GM23338 (cell line): ENCODE measurements at regions not wholly inside any gene's neighbourhood (a gene's known extent, or its start where the extent isn't known, plus 50 kb on each side); places are given as distances from the start of the nearest gene placed in this dataset.

ENCODE experiments used
- ATAC-seq: fragments of 200-7000 bp; cut with Tn5 transposase; 3 replicates; pipeline ENCODE4 v1.9.1; 2020
- DNase-seq: peaks from one replicate; pipeline ENCODE4 v3.0.0-alpha.2; 2015; ENCODE audit warnings: low spot score
- H2AFZ ChIP-seq: fragments of 200-600 bp; sonication (generic); 2 replicates; pipeline ENCODE4 v1.8.0; 2016; ENCODE audit warnings: antibody characterized with exemption, mild to moderate bottlenecking, moderate library complexity
- H3F3A ChIP-seq: fragments of 200-600 bp; sonication (generic); replicated peaks from 2 replicates; pipeline ENCODE4 v1.8.0; 2017; ENCODE audit warnings: antibody characterized with exemption, mixed run types, low read depth
- H3K27ac ChIP-seq: fragments of 200-600 bp; sonication (generic); 2 replicates; pipeline ENCODE4 v1.6.1; 2016; ENCODE audit warnings: low read depth
- H3K27me3 ChIP-seq: fragments of 200-600 bp; sonication (generic); 2 replicates; pipeline ENCODE4 v1.8.0; 2016; ENCODE audit warnings: mild to moderate bottlenecking, mixed run types, moderate library complexity; ENCODE audit not compliant: insufficient read depth
- H3K36me3 ChIP-seq: fragments of 200-600 bp; sonication (generic); 2 replicates; pipeline ENCODE4 v1.8.0; 2016; ENCODE audit warnings: mild to moderate bottlenecking; ENCODE audit not compliant: insufficient read depth
- H3K4me1 ChIP-seq: fragments of 200-600 bp; sonication (generic); 2 replicates; pipeline ENCODE4 v1.8.0; 2016; ENCODE audit warnings: mild to moderate bottlenecking, moderate library complexity; ENCODE audit not compliant: insufficient read depth
- H3K4me2 ChIP-seq: fragments of 200-600 bp; sonication (generic); 2 replicates; pipeline ENCODE4 v1.7.1; 2017; ENCODE audit warnings: mixed run types
- H3K4me3 ChIP-seq: fragments of 200-600 bp; sonication (generic); 2 replicates; pipeline ENCODE4 v1.6.1; 2016; ENCODE audit warnings: mixed run types
- H3K79me2 ChIP-seq: fragments of 200-600 bp; sonication (generic); replicated peaks from 2 replicates; pipeline ENCODE4 v1.8.0; 2017; ENCODE audit warnings: mild to moderate bottlenecking; ENCODE audit not compliant: insufficient read depth
- H3K9me2 ChIP-seq: fragments of 200-600 bp; sonication (generic); 2 replicates; pipeline ENCODE4 v1.8.0; 2017; ENCODE audit not compliant: insufficient read depth
- H4K20me1 ChIP-seq: fragments of 200-600 bp; sonication (generic); replicated peaks from 2 replicates; pipeline ENCODE4 v1.8.0; 2017; ENCODE audit warnings: mild to moderate bottlenecking; ENCODE audit not compliant: insufficient read depth
- H3K27ac Mint-ChIP-seq: 2 replicates; pipeline ENCODE4 v1.8.0; 2020; ENCODE audit warnings: inconsistent platforms, mild to moderate bottlenecking, moderate library complexity, mixed read lengths
- H3K27me3 Mint-ChIP-seq: 3 replicates; pipeline ENCODE4 v1.8.0; 2022; ENCODE audit warnings: low read depth, mild to moderate bottlenecking, moderate library complexity, mixed read lengths, inconsistent platforms; ENCODE audit not compliant: insufficient read depth, poor library complexity
- H3K36me3 Mint-ChIP-seq: 3 replicates; pipeline ENCODE4 v1.8.0; 2021; ENCODE audit warnings: low read depth, mild to moderate bottlenecking, inconsistent platforms, moderate library complexity, mixed read lengths
- H3K4me1 Mint-ChIP-seq: 3 replicates; pipeline ENCODE4 v1.8.0; 2020; ENCODE audit warnings: mild to moderate bottlenecking, inconsistent platforms, mixed read lengths
- H3K4me3 Mint-ChIP-seq: 3 replicates; pipeline ENCODE4 v1.8.0; 2021; ENCODE audit warnings: moderate library complexity, mild to moderate bottlenecking, inconsistent platforms, mixed read lengths
- H3K9me3 Mint-ChIP-seq: 3 replicates; pipeline ENCODE4 v1.8.0; 2020; ENCODE audit warnings: moderate library complexity, mild to moderate bottlenecking, inconsistent platforms, mixed read lengths
- CREB1 ChIP-seq: fragments of 250-450 bp; sonication (Bioruptor Pico); IDR thresholded peaks from 2 replicates; pipeline ENCODE4 v1.5.0; 2020; ENCODE audit warnings: low read depth, mild to moderate bottlenecking, moderate library complexity
- EZH2 ChIP-seq: fragments of 200-600 bp; sonication (generic); IDR thresholded peaks from one replicate; pipeline ENCODE4 v1.8.0; 2017; ENCODE audit warnings: antibody characterized with exemption, mild to moderate bottlenecking, low read depth; ENCODE audit not compliant: unreplicated experiment
- EZH2phosphoT487 ChIP-seq: fragments of 200-600 bp; sonication (generic); IDR thresholded peaks from one replicate; pipeline ENCODE4 v1.8.1; 2018; ENCODE audit warnings: antibody characterized with exemption; ENCODE audit not compliant: unreplicated experiment
- NANOG ChIP-seq: IDR thresholded peaks from 2 replicates; pipeline ENCODE4 v1.6.1; 2016; ENCODE audit warnings: antibody characterized with exemption, borderline replicate concordance
- POLR2AphosphoS5 ChIP-seq: IDR thresholded peaks from 2 replicates; pipeline ENCODE4 v1.6.1; 2016; ENCODE audit warnings: antibody characterized with exemption, low read depth
- REST ChIP-seq: IDR thresholded peaks from one replicate; pipeline ENCODE4 v1.6.1; 2018; ENCODE audit warnings: antibody characterized with exemption; ENCODE audit not compliant: unreplicated experiment
- STAT1 ChIP-seq: IDR thresholded peaks from one replicate; pipeline ENCODE4 v1.6.1; 2016; ENCODE audit warnings: antibody characterized with exemption; ENCODE audit not compliant: unreplicated experiment
- ZNF462 ChIP-seq: fragments of 250-450 bp; sonication (Bioruptor Pico); IDR thresholded peaks from 2 replicates; pipeline ENCODE4 v1.5.0; 2020; ENCODE audit warnings: mild to moderate bottlenecking, moderate library complexity
- TF ChIP-seq, protein P1 (sequence below), 2 experiments: fragments of 200-600 bp in 1 of 2; sonication (generic) in 1 of 2; conservative IDR thresholded peaks; 2 replicates each; pipeline versions ENCODE4 v1.5.1 to v1.6.1; 2016 to 2017; ENCODE audit warnings: antibody characterized with exemption in 2 of 2, low read depth in 2 of 2, mild to moderate bottlenecking in 2 of 2, moderate library complexity in 1 of 2

GRCh38 chr1:93763704-93764365 lies 82.2 kb upstream of the BCAR3 start:
- Histone ChIP-seq H3K79me2 (no peaks in the 10 kb centered on the region), H3K4me1 (peaks cover 8% of the 10 kb centered on the region), H4K20me1 (no peaks in the 10 kb centered on the region), H3K4me3 (no peak overlapping the region), H3K4me2 (no peak overlapping the region), H2AFZ (no peak overlapping the region), H3F3A (no peaks in the 10 kb centered on the region), H3K27me3 (no peaks in the 10 kb centered on the region), H3K27ac (no peak overlapping the region), H3K36me3 (no peaks in the 10 kb centered on the region), H3K9me2 (peaks cover 20% of the 10 kb centered on the region; the same call in 1 of the 2 replicates)
- no peaks in the 10 kb centered on the region for H3K9me3 Mint-ChIP-seq
- H3K4me3 Mint-ChIP-seq = no peak overlapping the region
- no peak for TF ChIP-seq STAT1
- DNase-seq = no peak
- H3K27me3 Mint-ChIP-seq = peaks cover 8% of the 10 kb centered on the region
- ATAC-seq = no peak
- H3K36me3 Mint-ChIP-seq = no peaks in the 10 kb centered on the region; the same call in 2 of the 3 replicates
- H3K4me1 Mint-ChIP-seq = peaks cover 19% of the 10 kb centered on the region
- no peak overlapping the region for H3K27ac Mint-ChIP-seq

DNA sequence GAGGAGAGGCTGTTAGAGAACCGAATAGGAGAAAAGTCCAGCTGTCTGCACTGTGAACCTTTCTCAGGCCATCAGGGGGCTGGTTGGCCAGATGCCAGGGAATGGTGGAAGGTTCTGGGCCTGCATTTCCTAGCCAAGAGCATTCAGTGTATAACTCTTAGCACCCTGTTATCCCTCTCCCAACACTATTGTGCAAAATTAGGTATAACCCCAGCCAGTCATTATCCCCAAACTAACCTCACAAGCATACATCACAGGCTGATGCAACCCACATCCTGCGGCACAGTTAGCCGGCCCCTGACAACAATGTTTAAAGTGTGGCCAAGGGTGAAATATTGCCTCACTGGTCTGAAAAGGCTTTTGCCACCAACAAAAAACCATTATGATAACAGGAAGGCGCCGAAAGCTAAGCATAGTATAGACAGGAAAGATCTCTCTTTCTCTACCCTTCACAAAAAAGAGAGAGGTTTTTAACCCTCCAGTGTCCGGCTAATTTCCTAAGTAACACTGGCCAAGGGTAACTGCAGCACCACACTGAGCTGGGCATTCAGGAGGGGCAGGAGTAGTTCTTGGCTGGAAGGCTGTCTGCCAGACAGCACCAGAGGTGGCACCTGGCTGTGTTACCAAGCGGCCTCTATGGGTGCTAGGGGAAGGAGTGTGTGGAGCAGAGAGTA lies 77.3 kb upstream of the BCAR3 start:
- Mint-ChIP-seq H3K27ac (no peak overlapping the region), H3K4me1 (no peaks in the 10 kb centered on the region), H3K27me3 (peaks cover 7% of the 10 kb centered on the region), H3K4me3 (no peak overlapping the region), H3K9me3 (no peaks in the 10 kb centered on the region), H3K36me3 (no peaks in the 10 kb centered on the region; the same call in 2 of the 3 replicates)
- Histone ChIP-seq H3K4me2 (no peak overlapping the region), H3K27me3 (no peaks in the 10 kb centered on the region), H3K4me1 (no peaks in the 10 kb centered on the region), H3K36me3 (no peaks in the 10 kb centered on the region), H4K20me1 (no peaks in the 10 kb centered on the region), H2AFZ (no peak overlapping the region), H3K9me2 (peaks cover 31% of the 10 kb centered on the region; the same call in 1 of the 2 replicates), H3K4me3 (no peak overlapping the region), H3K27ac (no peak overlapping the region), H3K79me2 (no peaks in the 10 kb centered on the region), H3F3A (no peaks in the 10 kb centered on the region)
- ATAC-seq = no peak
- no peak for DNase-seq
- no peak for TF ChIP-seq REST
- no peak for TF ChIP-seq ZNF462 (CRISPR knock-in tag)
- no peak for TF ChIP-seq POLR2AphosphoS5
- no peak for TF ChIP-seq STAT1
- TF ChIP-seq NANOG = no peak
- no peak for TF ChIP-seq CREB1 (CRISPR knock-in tag)
- no peak for TF ChIP-seq EZH2
- no peak for TF ChIP-seq EZH2phosphoT487
- TF ChIP-seq, protein P1, sequence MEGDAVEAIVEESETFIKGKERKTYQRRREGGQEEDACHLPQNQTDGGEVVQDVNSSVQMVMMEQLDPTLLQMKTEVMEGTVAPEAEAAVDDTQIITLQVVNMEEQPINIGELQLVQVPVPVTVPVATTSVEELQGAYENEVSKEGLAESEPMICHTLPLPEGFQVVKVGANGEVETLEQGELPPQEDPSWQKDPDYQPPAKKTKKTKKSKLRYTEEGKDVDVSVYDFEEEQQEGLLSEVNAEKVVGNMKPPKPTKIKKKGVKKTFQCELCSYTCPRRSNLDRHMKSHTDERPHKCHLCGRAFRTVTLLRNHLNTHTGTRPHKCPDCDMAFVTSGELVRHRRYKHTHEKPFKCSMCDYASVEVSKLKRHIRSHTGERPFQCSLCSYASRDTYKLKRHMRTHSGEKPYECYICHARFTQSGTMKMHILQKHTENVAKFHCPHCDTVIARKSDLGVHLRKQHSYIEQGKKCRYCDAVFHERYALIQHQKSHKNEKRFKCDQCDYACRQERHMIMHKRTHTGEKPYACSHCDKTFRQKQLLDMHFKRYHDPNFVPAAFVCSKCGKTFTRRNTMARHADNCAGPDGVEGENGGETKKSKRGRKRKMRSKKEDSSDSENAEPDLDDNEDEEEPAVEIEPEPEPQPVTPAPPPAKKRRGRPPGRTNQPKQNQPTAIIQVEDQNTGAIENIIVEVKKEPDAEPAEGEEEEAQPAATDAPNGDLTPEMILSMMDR (conservative IDR thresholded peaks at IDR 0.05; ENCODE audit: low read depth in 2 of 2) = no peak
